ENCODE measurements at regions not wholly inside any gene's neighbourhood (a gene's known extent, or its start where the extent isn't known, plus 50 kb on each side); places are given as distances from the start of the nearest gene placed in this dataset.

- no peak for TF ChIP-seq CTCF (conservative IDR thresholded peaks at IDR 0.05)
- TF ChIP-seq EZH2 (IDR thresholded peaks at IDR 0.05; ENCODE audit: low read depth), result no peak
These were observed 61.4 kb downstream of the CD24 start for GRCh38 chr6:106913111-106913510.

Data from PC-9 (cell line).